Immature natural killer cell (primary cell): ENCODE measurements at regions not wholly inside any gene's neighbourhood (a gene's known extent, or its start where the extent isn't known, plus 50 kb on each side); places are given as distances from the start of the nearest gene placed in this dataset.
"Not testable (repeated sequence)": the region's sequence is repeated elsewhere in the genome, so short reads cannot be mapped to it uniquely, and the experiment has no call there.

ENCODE experiments used
- DNase-seq, 3 donors: peaks; one replicate each; pipeline ENCODE4 v3.0.0; 2022; ENCODE audit warnings: mixed read lengths in 1 of 3
- H3K27ac Mint-ChIP-seq, 6 donors: one replicate each; pipeline ENCODE4 v1.8.0; 2020; ENCODE audit warnings: mixed read lengths in 6 of 6, mild to moderate bottlenecking in 5 of 6, inconsistent platforms in 4 of 6, moderate library complexity in 3 of 6
- H3K27me3 Mint-ChIP-seq, 3 donors: one replicate each; pipeline ENCODE4 v1.8.0; 2020 to 2021; ENCODE audit warnings: low read depth in 3 of 3, mild to moderate bottlenecking in 3 of 3, mixed read lengths in 3 of 3, moderate library complexity in 3 of 3, inconsistent platforms in 1 of 3
- H3K36me3 Mint-ChIP-seq, 3 donors: one replicate each; pipeline ENCODE4 v1.8.0; 2020; ENCODE audit warnings: mixed read lengths in 3 of 3, inconsistent platforms in 2 of 3, mild to moderate bottlenecking in 2 of 3
- H3K4me1 Mint-ChIP-seq, 2 donors: one replicate each; pipeline ENCODE4 v1.8.0; 2020; ENCODE audit warnings: inconsistent platforms in 2 of 2, mild to moderate bottlenecking in 2 of 2, mixed read lengths in 2 of 2, moderate library complexity in 1 of 2
- H3K4me3 Mint-ChIP-seq, 5 donors: one replicate each; pipeline ENCODE4 v1.8.0; 2020; ENCODE audit warnings: mild to moderate bottlenecking in 5 of 5, mixed read lengths in 5 of 5, inconsistent platforms in 3 of 5, moderate library complexity in 3 of 5
- H3K9me3 Mint-ChIP-seq, 6 donors: one replicate each; pipeline ENCODE4 v1.8.0; 2020; ENCODE audit warnings: mild to moderate bottlenecking in 6 of 6, mixed read lengths in 6 of 6, inconsistent platforms in 4 of 6, moderate library complexity in 3 of 6

DNA sequence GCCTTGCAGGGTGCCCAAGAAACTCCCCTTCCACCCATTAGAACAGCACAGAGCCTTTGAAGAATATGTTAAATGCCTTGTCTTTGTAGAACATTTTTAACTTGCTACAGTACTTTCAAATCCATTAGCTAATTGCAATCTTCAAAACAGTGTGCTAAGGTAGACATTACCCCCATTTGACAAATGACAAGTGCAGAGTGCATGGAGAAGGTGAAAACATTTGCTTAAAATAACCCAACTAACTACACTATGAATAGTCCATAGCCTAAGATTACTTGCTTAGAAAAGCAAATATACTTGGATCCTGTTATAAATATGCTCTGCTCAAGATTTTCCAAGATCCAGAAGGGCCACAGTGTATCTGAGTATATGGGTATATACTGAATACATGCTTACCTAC lies 87.0 kb upstream of the G2E3 start:
- no peaks in the 10 kb centered on the region for H3K36me3 Mint-ChIP-seq
- H3K27me3 Mint-ChIP-seq: no peaks in the 10 kb centered on the region
- no peaks in the 10 kb centered on the region for H3K4me1 Mint-ChIP-seq
- DNase-seq: no peak
- no peaks in the 10 kb centered on the region for H3K9me3 Mint-ChIP-seq
- H3K27ac Mint-ChIP-seq: no peak overlapping the region
- no peak overlapping the region for H3K4me3 Mint-ChIP-seq

DNA sequence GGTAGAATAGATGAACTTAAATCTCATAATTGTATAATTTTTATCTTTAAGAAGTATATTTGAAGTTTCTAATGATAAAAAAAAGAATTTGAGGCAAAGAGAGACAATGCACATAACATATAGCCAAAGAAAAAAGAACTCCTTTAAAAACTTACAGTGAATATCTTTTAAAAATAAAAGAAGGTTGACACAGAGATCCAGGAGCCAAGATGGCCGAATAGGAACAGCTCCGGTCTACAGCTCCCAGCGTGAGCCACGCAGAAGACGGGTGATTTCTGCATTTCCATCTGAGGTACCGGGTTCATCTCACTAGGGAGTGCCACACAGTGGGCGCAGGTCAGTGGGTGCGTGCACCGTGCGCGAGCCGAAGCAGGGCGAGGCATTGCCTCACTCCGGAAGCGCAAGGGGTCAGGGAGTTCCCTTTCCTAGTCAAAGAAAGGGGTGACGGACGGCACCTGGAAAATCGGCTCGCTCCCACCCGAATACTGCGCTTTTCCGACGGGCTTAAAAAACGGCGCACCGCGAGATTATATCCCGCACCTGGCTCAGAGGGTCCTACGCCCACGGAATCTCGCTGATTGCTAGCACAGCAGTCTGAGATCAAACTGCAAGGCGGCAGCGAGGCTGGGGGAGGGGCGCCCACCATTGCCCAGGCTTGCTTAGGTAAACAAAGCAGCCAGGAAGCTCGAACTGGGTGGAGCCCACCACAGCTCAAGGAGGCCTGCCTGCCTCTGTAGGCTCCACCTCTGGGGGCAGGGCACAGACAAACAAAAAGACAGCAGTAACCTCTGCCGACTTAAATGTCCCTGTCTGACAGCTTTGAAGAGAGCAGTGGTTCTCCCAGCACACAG lies 84.9 kb upstream of the G2E3 start:
- H3K4me1 Mint-ChIP-seq, H3K27me3 Mint-ChIP-seq, H3K4me3 Mint-ChIP-seq, H3K36me3 Mint-ChIP-seq, H3K9me3 Mint-ChIP-seq, H3K27ac Mint-ChIP-seq, DNase-seq: not testable (repeated sequence)

DNA sequence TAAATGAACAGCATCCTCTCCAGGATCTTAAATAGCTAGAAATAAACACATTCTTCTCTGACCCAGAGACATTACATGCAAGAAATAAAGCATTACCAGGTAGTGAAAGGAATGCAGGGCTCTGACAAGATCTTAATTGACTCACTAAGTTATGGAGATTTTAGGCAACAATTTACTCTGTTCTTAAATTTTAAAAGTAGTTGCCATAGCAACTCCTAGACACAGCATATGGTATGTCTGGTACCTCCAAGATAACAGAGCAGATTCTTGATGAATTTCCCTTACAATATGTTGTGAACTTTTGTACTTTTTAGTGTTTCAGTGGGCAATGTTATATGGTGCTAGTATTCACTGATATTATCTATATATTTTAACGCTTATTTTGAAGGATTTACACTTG lies 76.7 kb upstream of the G2E3 start:
- Mint-ChIP-seq H3K27ac (no peak overlapping the region), H3K36me3 (no peaks in the 10 kb centered on the region), H3K27me3 (peaks cover 0 to 2% (median 2%) of the 10 kb centered on the region in 3 donors), H3K4me3 (no peak overlapping the region), H3K4me1 (no peaks in the 10 kb centered on the region), H3K9me3 (peaks cover 0 to 6% (median under 1%) of the 10 kb centered on the region in 6 donors)
- DNase-seq: no peak

DNA sequence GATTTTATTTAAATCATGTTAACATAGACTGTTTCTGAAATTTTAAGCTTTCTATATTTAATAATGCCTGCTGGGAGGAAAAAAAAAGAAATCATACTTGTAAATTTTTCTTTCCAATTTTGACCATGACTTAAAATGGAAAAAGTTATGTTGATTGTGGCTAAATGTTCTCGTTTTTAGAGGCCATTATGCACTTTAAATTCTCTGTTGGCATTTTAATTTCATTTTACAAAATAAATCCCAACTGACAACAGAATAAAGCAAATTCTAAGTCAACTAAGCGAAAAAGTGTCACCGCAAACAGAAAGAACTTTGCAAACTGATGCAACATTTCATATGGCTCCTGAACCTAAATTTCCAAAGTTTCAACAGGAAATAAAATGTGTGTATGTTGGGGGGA lies 74.8 kb upstream of the G2E3 start:
- no peak overlapping the region for H3K27ac Mint-ChIP-seq
- H3K9me3 Mint-ChIP-seq: peaks cover 0 to 11% (median under 1%) of the 10 kb centered on the region in 6 donors
- no peaks in the 10 kb centered on the region for H3K4me1 Mint-ChIP-seq
- DNase-seq: no peak
- H3K27me3 Mint-ChIP-seq: peaks cover 0 to 2% (median 2%) of the 10 kb centered on the region in 3 donors
- no peaks in the 10 kb centered on the region for H3K36me3 Mint-ChIP-seq
- H3K4me3 Mint-ChIP-seq: no peak overlapping the region

DNA sequence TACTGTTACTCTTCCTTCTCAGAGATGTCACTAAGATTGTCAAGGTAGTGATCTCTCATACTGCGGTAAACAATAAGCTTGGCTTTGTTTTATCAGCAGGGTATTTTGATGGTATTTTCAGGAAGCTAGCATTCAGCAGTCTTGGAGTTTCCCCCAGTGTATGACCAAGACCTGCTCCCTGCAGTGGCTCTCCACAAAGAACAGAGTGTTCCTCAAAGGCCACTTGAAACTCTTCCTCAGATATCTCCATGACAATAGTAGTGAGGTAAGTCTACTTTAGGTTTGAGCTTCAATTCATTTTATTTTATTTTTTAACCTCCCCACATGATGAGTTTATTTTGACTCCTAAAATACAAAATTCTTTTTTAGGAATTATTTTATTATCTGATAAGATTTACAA lies 74.0 kb upstream of the G2E3 start:
- H3K27me3 Mint-ChIP-seq: peaks cover 0 to 2% (median 2%) of the 10 kb centered on the region in 3 donors
- H3K4me1 Mint-ChIP-seq: no peaks in the 10 kb centered on the region
- no peaks in the 10 kb centered on the region for H3K36me3 Mint-ChIP-seq

DNA sequence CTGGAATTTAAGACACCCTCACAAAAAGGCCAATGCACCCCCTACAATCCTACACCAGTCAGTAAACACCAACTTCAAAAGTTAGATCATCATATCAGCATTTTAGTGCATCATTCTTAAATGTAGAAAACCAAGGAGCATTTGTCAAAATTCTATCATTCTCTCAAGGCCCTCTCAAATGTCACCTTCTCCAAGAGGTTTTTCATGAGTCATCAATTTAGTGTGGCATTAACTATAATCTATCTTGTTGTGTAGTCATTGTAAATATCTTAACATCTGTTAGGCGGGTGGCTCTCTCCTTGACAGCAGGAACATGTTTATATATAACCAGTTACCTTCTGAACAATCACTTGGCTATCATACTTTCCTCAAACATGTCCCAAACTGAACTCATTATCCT lies 62.1 kb upstream of the G2E3 start:
- DNase-seq: no peak

More for the DNA sequence above, 74.0 kb upstream of the G2E3 start:
- Mint-ChIP-seq H3K4me3 (no peak overlapping the region), H3K27ac (no peak overlapping the region), H3K9me3 (peaks cover 0 to 11% (median under 1%) of the 10 kb centered on the region in 6 donors)
- DNase-seq: no peak

DNA sequence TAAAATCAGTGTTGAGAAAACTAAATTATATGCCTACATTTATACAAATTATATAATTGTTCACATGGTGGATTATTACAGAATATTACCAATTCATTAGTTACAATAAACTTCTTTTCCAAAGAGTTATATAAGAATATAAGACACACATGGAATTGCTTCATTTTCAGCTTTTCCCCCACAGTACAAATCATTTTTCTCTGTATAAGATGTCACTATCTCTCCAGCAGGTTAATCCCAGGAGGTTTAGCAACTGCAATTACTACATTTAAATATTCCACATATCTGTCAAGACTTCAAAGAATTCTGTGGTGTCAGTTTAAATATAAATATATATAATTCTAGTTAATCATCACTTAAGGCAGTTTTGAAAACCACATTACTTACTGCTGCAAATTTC lies 59.6 kb upstream of the G2E3 start:
- H3K27me3 Mint-ChIP-seq: peaks cover 0 to 5% (median 0%) of the 10 kb centered on the region in 3 donors
- peaks cover 0 to 1% (median 0%) of the 10 kb centered on the region in 6 donors for H3K9me3 Mint-ChIP-seq
- no peak overlapping the region for H3K4me3 Mint-ChIP-seq
- H3K27ac Mint-ChIP-seq: no peak overlapping the region
- H3K4me1 Mint-ChIP-seq: no peaks in the 10 kb centered on the region
- DNase-seq: no peak
- H3K36me3 Mint-ChIP-seq: no peaks in the 10 kb centered on the region

More for the DNA sequence above, 62.1 kb upstream of the G2E3 start:
- H3K27ac Mint-ChIP-seq: no peak overlapping the region
- no peak overlapping the region for H3K4me3 Mint-ChIP-seq
- no peaks in the 10 kb centered on the region for H3K36me3 Mint-ChIP-seq
- H3K4me1 Mint-ChIP-seq: no peaks in the 10 kb centered on the region
- peaks cover 0 to 5% (median 0%) of the 10 kb centered on the region in 3 donors for H3K27me3 Mint-ChIP-seq
- H3K9me3 Mint-ChIP-seq: peaks cover 0 to 1% (median 0%) of the 10 kb centered on the region in 6 donors

DNA sequence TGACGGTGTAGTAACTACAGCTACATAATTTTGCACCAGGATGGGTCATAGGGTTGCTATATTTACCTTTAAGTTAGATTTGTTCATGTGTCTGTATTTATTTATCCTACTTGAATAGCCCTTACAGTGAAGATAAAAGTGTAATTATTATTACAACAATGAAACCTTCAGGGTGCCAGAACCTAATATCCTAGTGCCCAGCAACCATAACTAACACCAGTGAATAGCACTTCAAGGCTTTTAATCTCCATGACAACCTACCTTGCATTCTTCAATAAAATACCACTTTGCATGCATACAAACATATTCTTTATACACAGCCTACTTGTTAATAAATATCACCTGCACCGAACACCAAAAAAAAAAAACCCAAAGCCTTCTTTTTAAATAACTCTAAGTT lies 58.7 kb upstream of the G2E3 start:
- H3K27me3 Mint-ChIP-seq: peaks cover 0 to 9% (median 0%) of the 10 kb centered on the region in 3 donors
- H3K4me3 Mint-ChIP-seq: no peak overlapping the region
- no peaks in the 10 kb centered on the region for H3K36me3 Mint-ChIP-seq
- no peak for DNase-seq
- no peaks in the 10 kb centered on the region for H3K4me1 Mint-ChIP-seq
- H3K9me3 Mint-ChIP-seq: peaks cover 0 to 1% (median 0%) of the 10 kb centered on the region in 6 donors
- no peak overlapping the region for H3K27ac Mint-ChIP-seq

DNA sequence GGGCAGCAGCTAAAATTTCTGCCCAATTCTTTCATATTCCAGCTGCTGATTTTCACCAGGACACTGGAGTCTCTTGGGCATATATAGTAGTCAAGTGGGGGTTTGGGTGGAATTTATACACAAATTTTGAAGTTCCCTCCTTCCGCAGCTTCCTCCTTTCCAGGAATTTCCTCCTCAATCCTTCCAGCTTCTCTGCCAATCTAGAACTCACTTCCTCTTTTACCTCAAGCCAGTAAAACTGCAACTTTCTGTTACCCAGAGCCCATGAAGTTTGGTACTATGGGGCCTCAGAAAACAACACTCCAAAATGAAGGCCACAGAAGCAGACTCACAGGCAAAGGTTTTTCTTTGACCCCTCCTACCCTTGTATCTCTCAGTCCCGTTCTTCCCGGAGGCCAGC lies 51.7 kb upstream of the G2E3 start:
- Mint-ChIP-seq H3K27me3 (peaks cover 0 to 4% (median 2%) of the 10 kb centered on the region in 3 donors), H3K27ac (no peak overlapping the region), H3K4me3 (no peak overlapping the region), H3K9me3 (no peaks in the 10 kb centered on the region), H3K36me3 (no peaks in the 10 kb centered on the region), H3K4me1 (no peaks in the 10 kb centered on the region)
- DNase-seq: no peak
